IPS-20b (cell line): ENCODE measurements at regions not wholly inside any gene's neighbourhood (a gene's known extent, or its start where the extent isn't known, plus 50 kb on each side); places are given as distances from the start of the nearest gene placed in this dataset.

Experiments
- H3K27ac ChIP-seq: one replicate; pipeline ENCODE4 v1.5.1; 2013; ENCODE audit warnings: low read length
- H3K27me3 ChIP-seq: 2 replicates; pipeline ENCODE4 v1.6.1; 2013; ENCODE audit warnings: mild to moderate bottlenecking, low read length, inconsistent platforms; ENCODE audit not compliant: insufficient read depth
- H3K36me3 ChIP-seq: 2 replicates; pipeline ENCODE4 v1.6.1; 2013; ENCODE audit warnings: low read depth, mild to moderate bottlenecking, inconsistent platforms, low read length, moderate library complexity; ENCODE audit not compliant: insufficient read depth
- H3K4me1 ChIP-seq: 2 replicates; pipeline ENCODE4 v1.6.1; 2013; ENCODE audit warnings: mild to moderate bottlenecking, control low read depth, inconsistent platforms, low read length, moderate library complexity; ENCODE audit not compliant: insufficient read depth
- H3K4me3 ChIP-seq: 2 replicates; pipeline ENCODE4 v1.5.1; 2013; ENCODE audit warnings: mild to moderate bottlenecking, low read length, inconsistent platforms
- H3K9ac ChIP-seq: 2 replicates; pipeline ENCODE4 v1.6.1; 2013; ENCODE audit warnings: low read depth, mild to moderate bottlenecking, inconsistent platforms, low read length, moderate library complexity
- H3K9me3 ChIP-seq: 2 replicates; pipeline ENCODE4 v1.6.1; 2013; ENCODE audit warnings: mild to moderate bottlenecking, low read depth, low read length, inconsistent platforms; ENCODE audit not compliant: insufficient read depth

GRCh38 chr5:68898951-68899471 is 194.8 kb upstream of the SLC30A5 start:
- no peaks in the 10 kb centered on the region for H3K9me3 ChIP-seq
- no peak overlapping the region for H3K27ac ChIP-seq
- H3K36me3 ChIP-seq, result no peaks in the 10 kb centered on the region
- no peaks in the 10 kb centered on the region for H3K27me3 ChIP-seq
- no peak overlapping the region for H3K4me3 ChIP-seq
- H3K4me1 ChIP-seq, result peaks cover 15% of the 10 kb centered on the region
- no peak overlapping the region for H3K9ac ChIP-seq

GRCh38 chr5:68911840-68912690 is 181.7 kb upstream of the SLC30A5 start:
- no peak overlapping the region for H3K9ac ChIP-seq
- H3K4me3 ChIP-seq, result no peak overlapping the region
- H3K27ac ChIP-seq, result no peak overlapping the region
- H3K27me3 ChIP-seq, result no peaks in the 10 kb centered on the region
- H3K9me3 ChIP-seq, result no peaks in the 10 kb centered on the region
- no peaks in the 10 kb centered on the region for H3K4me1 ChIP-seq
- no peaks in the 10 kb centered on the region for H3K36me3 ChIP-seq

GRCh38 chr5:68915079-68915478 is 178.7 kb upstream of the SLC30A5 start:
- Histone ChIP-seq H3K4me3 (no peak overlapping the region), H3K36me3 (peaks cover 7% of the 10 kb centered on the region; the same call in 1 of the 2 replicates), H3K9ac (no peak overlapping the region), H3K27ac (no peak overlapping the region), H3K9me3 (peaks cover 19% of the 10 kb centered on the region), H3K4me1 (no peaks in the 10 kb centered on the region), H3K27me3 (no peaks in the 10 kb centered on the region)

- H3K36me3 ChIP-seq, result peaks cover 8% of the 10 kb centered on the region; the same call in 1 of the 2 replicates
- no peak overlapping the region for H3K4me3 ChIP-seq
- peaks cover 12% of the 10 kb centered on the region; the same call in 1 of the 2 replicates for H3K4me1 ChIP-seq
- H3K27ac ChIP-seq, result no peak overlapping the region
- no peaks in the 10 kb centered on the region for H3K27me3 ChIP-seq
- H3K9ac ChIP-seq, result no peak overlapping the region
- H3K9me3 ChIP-seq, result peaks cover 33% of the 10 kb centered on the region
Measured at GRCh38 chr5:68918306-68918705, 175.5 kb upstream of the SLC30A5 start.

- Histone ChIP-seq H3K27ac (peak overlapping the region; percentile 87), H3K9me3 (peaks cover 33% of the 10 kb centered on the region), H3K27me3 (no peaks in the 10 kb centered on the region), H3K4me3 (no peak overlapping the region), H3K36me3 (peaks cover 8% of the 10 kb centered on the region; the same call in 1 of the 2 replicates), H3K4me1 (peaks cover 27% of the 10 kb centered on the region), H3K9ac (no peak overlapping the region)
Measured at GRCh38 chr5:68919988-68920490, 173.8 kb upstream of the SLC30A5 start.

GRCh38 chr5:68920888-68921287 is 172.9 kb upstream of the SLC30A5 start:
- Histone ChIP-seq H3K9me3 (peaks cover 33% of the 10 kb centered on the region), H3K27ac (peak overlapping the region; percentile 87), H3K4me1 (peaks cover 27% of the 10 kb centered on the region), H3K9ac (peak overlapping the region; percentile 30; the same call in 1 of the 2 replicates), H3K36me3 (peaks cover 8% of the 10 kb centered on the region; the same call in 1 of the 2 replicates), H3K27me3 (no peaks in the 10 kb centered on the region), H3K4me3 (no peak overlapping the region)

- H3K27me3 ChIP-seq, result no peaks in the 10 kb centered on the region
- H3K36me3 ChIP-seq, result peaks cover 8% of the 10 kb centered on the region; the same call in 1 of the 2 replicates
- H3K27ac ChIP-seq, result peak overlapping the region; percentile 87
- H3K4me3 ChIP-seq, result peak overlapping the region; percentile 32; the same call in 1 of the 2 replicates
- peaks cover 33% of the 10 kb centered on the region for H3K9me3 ChIP-seq
- H3K4me1 ChIP-seq, result peaks cover 27% of the 10 kb centered on the region
- peak overlapping the region; percentile 68; the same call in 1 of the 2 replicates for H3K9ac ChIP-seq
Measured at GRCh38 chr5:68922172-68922987, 171.4 kb upstream of the SLC30A5 start.

GRCh38 chr5:68924481-68925145 is 169.2 kb upstream of the SLC30A5 start:
- Histone ChIP-seq H3K4me1 (peaks cover 27% of the 10 kb centered on the region), H3K9ac (peak overlapping the region; percentile 5; the same call in 1 of the 2 replicates), H3K4me3 (no peak overlapping the region), H3K27ac (peak overlapping the region; percentile 20), H3K36me3 (peaks cover 6% of the 10 kb centered on the region; the same call in 1 of the 2 replicates), H3K27me3 (no peaks in the 10 kb centered on the region), H3K9me3 (peaks cover 18% of the 10 kb centered on the region)

- no peaks in the 10 kb centered on the region for H3K36me3 ChIP-seq
- H3K4me1 ChIP-seq, result peaks cover 11% of the 10 kb centered on the region
- H3K9ac ChIP-seq, result no peak overlapping the region
- no peak overlapping the region for H3K4me3 ChIP-seq
- H3K27me3 ChIP-seq, result no peaks in the 10 kb centered on the region
- no peak overlapping the region for H3K27ac ChIP-seq
- H3K9me3 ChIP-seq, result peaks cover 31% of the 10 kb centered on the region
Measured at GRCh38 chr5:68928617-68929302, 165.1 kb upstream of the SLC30A5 start.

- H3K27me3 ChIP-seq, result no peaks in the 10 kb centered on the region
- no peaks in the 10 kb centered on the region for H3K36me3 ChIP-seq
- no peak overlapping the region for H3K4me3 ChIP-seq
- H3K4me1 ChIP-seq, result no peaks in the 10 kb centered on the region
- no peak overlapping the region for H3K9ac ChIP-seq
- H3K27ac ChIP-seq, result no peak overlapping the region
- peaks cover 42% of the 10 kb centered on the region for H3K9me3 ChIP-seq
Measured at GRCh38 chr5:68930139-68930538, 163.7 kb upstream of the SLC30A5 start.
